ENCODE measurements at regions not wholly inside any gene's neighbourhood (a gene's known extent, or its start where the extent isn't known, plus 50 kb on each side); places are given as distances from the start of the nearest gene placed in this dataset.
"Not testable (repeated sequence)": the region's sequence is repeated elsewhere in the genome, so short reads cannot be mapped to it uniquely, and the experiment has no call there.

- no peak for DNase-seq
These were observed 157.8 kb upstream of the HDAC4 start for GRCh38 chr2:239558661-239559060.

GRCh38 chr2:239557516-239557915 is 156.7 kb upstream of the HDAC4 start:
- peak; percentile 67 for DNase-seq

GRCh38 chr2:239555571-239555905 is 154.7 kb upstream of the HDAC4 start:
- no peak for DNase-seq

GRCh38 chr2:239554766-239555570 is 154.1 kb upstream of the HDAC4 start:
- no peak for DNase-seq

GRCh38 chr2:239553376-239554000 is 152.7 kb upstream of the HDAC4 start:
- DNase-seq: no peak

- DNase-seq: no peak
These were observed 151.6 kb upstream of the HDAC4 start for GRCh38 chr2:239552213-239552926.

GRCh38 chr2:239551206-239551605 is 150.4 kb upstream of the HDAC4 start:
- DNase-seq: no peak

GRCh38 chr2:239550357-239550756 is 149.5 kb upstream of the HDAC4 start:
- DNase-seq: no peak

- DNase-seq: no peak
These were observed 149.0 kb upstream of the HDAC4 start for GRCh38 chr2:239549711-239550255.

- DNase-seq: no peak
These were observed 148.3 kb upstream of the HDAC4 start for GRCh38 chr2:239548965-239549595.

- no peak for DNase-seq
These were observed 147.6 kb upstream of the HDAC4 start for GRCh38 chr2:239548451-239548871.

GRCh38 chr2:239547140-239547539 is 146.3 kb upstream of the HDAC4 start:
- DNase-seq: not testable (repeated sequence)

- DNase-seq: no peak
These were observed 145.7 kb upstream of the HDAC4 start for GRCh38 chr2:239546541-239546940.

- DNase-seq: no peak
These were observed 145.0 kb upstream of the HDAC4 start for GRCh38 chr2:239545741-239546392.

GRCh38 chr2:239544918-239545465 is 144.2 kb upstream of the HDAC4 start:
- DNase-seq: peak; percentile 21

- DNase-seq: no peak
These were observed 143.5 kb upstream of the HDAC4 start for GRCh38 chr2:239544143-239544917.

- no peak for DNase-seq
These were observed 142.9 kb upstream of the HDAC4 start for GRCh38 chr2:239543702-239544101.

GRCh38 chr2:239540174-239540573 is 139.4 kb upstream of the HDAC4 start:
- DNase-seq: no peak

- no peak for DNase-seq
These were observed 138.9 kb upstream of the HDAC4 start for GRCh38 chr2:239539776-239540100.

- no peak for DNase-seq
These were observed 138.4 kb upstream of the HDAC4 start for GRCh38 chr2:239539083-239539775.

All from hematopoietic multipotent progenitor cell treated with erythropoietin and hydrocortisone succinate and interleukin-3 and kit ligand, for 4 days (in vitro differentiated cells).